HepG2 (cell line): ENCODE measurements at regions not wholly inside any gene's neighbourhood (a gene's known extent, or its start where the extent isn't known, plus 50 kb on each side); places are given as distances from the start of the nearest gene placed in this dataset.

Experiments
- ATAC-seq: fragments of 200-7000 bp; cut with Tn5 transposase; 3 replicates; pipeline ENCODE4 v1.9.1; 2020; ENCODE audit warnings: mild to moderate bottlenecking, moderate library complexity
- BruUV-seq: library from RNA; stranded (reverse); fragments of 400-500 nt; replicated peaks from 2 replicates; lab custom pipeline; 2021; lab: Mats Ljungman, UMichigan
- CTCF ChIA-PET: fragments of 300-600 bp; formaldehyde crosslinking; extraction: SDS; loops from one replicate; lab custom pipeline; 2021; ENCODE audit warnings: low total read pairs, inconsistent platforms, low intra/inter-chr PET ratio; lab: Yijun Ruan, JAX
- POLR2A ChIA-PET: fragments of 350-600 bp; sonication (Branson Sonifier 250); formaldehyde crosslinking; loops from one replicate; lab custom pipeline; 2020; ENCODE audit warnings: antibody characterized with exemption, inconsistent platforms; lab: Yijun Ruan, JAX
- DNase-seq: peaks from one replicate; pipeline ENCODE4 v3.0.0-alpha.2; 2015; ENCODE audit warnings: low spot score
- FAIRE-seq: peaks from 3 replicates; lab custom pipeline; 2011; peaks lifted over from hg19 to GRCh38; lab: Jason Lieb, UNC
- H2AFZ ChIP-seq: one replicate; pipeline ENCODE4 v1.6.1; 2011; ENCODE audit warnings: low read length, inconsistent platforms
- H3K27ac ChIP-seq: fragments of 300-600 bp; 3 replicates; pipeline ENCODE4 v1.8.0; 2011; ENCODE audit warnings: mixed run types, mild to moderate bottlenecking, mixed read lengths, low read length, inconsistent platforms; ENCODE audit not compliant: insufficient read depth; ENCODE audit errors: extremely low read length
- H3K27me3 ChIP-seq, 2 experiments: fragments of 200-600 bp in 1 of 2; 2 replicates in 1 of 2; 3 replicates in 1 of 2; pipeline versions ENCODE4 v1.6.0 to v1.8.0; 2011; ENCODE audit warnings: low read length in 2 of 2, mild to moderate bottlenecking in 2 of 2, moderate library complexity in 2 of 2, inconsistent platforms in 1 of 2; ENCODE audit not compliant: insufficient read depth in 2 of 2, control insufficient read depth in 1 of 2
- H3K36me3 ChIP-seq, 2 experiments: fragments of 200-600 bp in 1 of 2; replicated peaks in 1 of 2; 2 replicates in 1 of 2; 3 replicates in 1 of 2; pipeline versions ENCODE4 v1.5.1 to v1.8.0; 2011; ENCODE audit warnings: low read length in 2 of 2, inconsistent platforms in 1 of 2; ENCODE audit not compliant: insufficient read depth in 2 of 2, control insufficient read depth in 1 of 2
- H3K4me1 ChIP-seq: 2 replicates; pipeline ENCODE4 v1.5.1; 2012; ENCODE audit warnings: low read length, inconsistent platforms; ENCODE audit not compliant: insufficient read depth
- H3K4me2 ChIP-seq: 2 replicates; pipeline ENCODE4 v1.6.0; 2011; ENCODE audit warnings: low read depth, low read length, inconsistent platforms
- H3K4me3 ChIP-seq, 3 experiments: fragments of 200-600 bp in 1 of 3; sonication (generic), shearing (Covaris generic) in 1 of 3; replicated peaks in 1 of 3; 2 replicates each; pipeline ENCODE4 v1.5.1; 2011 to 2016; ENCODE audit warnings: low read length in 3 of 3, inconsistent platforms in 2 of 3, low read depth in 2 of 3, mild to moderate bottlenecking in 2 of 3, control low read depth in 1 of 3, mixed read lengths in 1 of 3; ENCODE audit not compliant: insufficient read depth in 1 of 3
- H3K79me2 ChIP-seq: one replicate; pipeline ENCODE4 v1.6.1; 2011; ENCODE audit warnings: low read length, inconsistent platforms; ENCODE audit not compliant: insufficient read depth
- H3K9ac ChIP-seq: 2 replicates; pipeline ENCODE4 v1.6.0; 2011; ENCODE audit warnings: mild to moderate bottlenecking, low read depth, low read length, inconsistent platforms; ENCODE audit not compliant: insufficient read depth
- H3K9me3 ChIP-seq: 2 replicates; pipeline ENCODE4 v1.5.1; 2012; ENCODE audit warnings: mild to moderate bottlenecking, low read length
- H4K20me1 ChIP-seq: 2 replicates; pipeline ENCODE4 v1.6.0; 2011; ENCODE audit warnings: inconsistent platforms, mild to moderate bottlenecking, low read length, moderate library complexity; ENCODE audit not compliant: insufficient read depth
- HOXA5 ChIP-seq: sonication (generic); formaldehyde crosslinking; IDR thresholded peaks from 2 replicates; pipeline ENCODE4 v1.4.0; 2020; ENCODE audit warnings: missing genetic modification reagents
- KDM4B ChIP-seq: sonication (generic); formaldehyde crosslinking; IDR thresholded peaks from 2 replicates; pipeline ENCODE4 v1.4.0; 2020; ENCODE audit warnings: missing genetic modification reagents
- SMARCC2 ChIP-seq: fragments of 450-650 bp; IDR thresholded peaks from 2 replicates; pipeline ENCODE4 v1.6.1; 2017; ENCODE audit warnings: antibody characterized with exemption, mild to moderate bottlenecking
- SNAI1 ChIP-seq: sonication (generic); formaldehyde crosslinking; IDR thresholded peaks from 2 replicates; pipeline ENCODE4 v1.5.0; 2020; ENCODE audit warnings: mild to moderate bottlenecking, missing genetic modification reagents, borderline replicate concordance
- SOX6 ChIP-seq, 2 experiments: fragments of 450-650 bp in 1 of 2; sonication (generic) in 1 of 2; formaldehyde crosslinking in 1 of 2; IDR thresholded peaks; 2 replicates each; pipeline versions ENCODE4 v1.4.0 to v1.6.1; 2017 to 2020; ENCODE audit warnings: antibody characterized with exemption in 1 of 2, mild to moderate bottlenecking in 1 of 2, missing genetic modification reagents in 1 of 2
- ZBTB3 ChIP-seq: sonication (generic); formaldehyde crosslinking; IDR thresholded peaks from 2 replicates; pipeline ENCODE4 v1.4.0; 2020; ENCODE audit warnings: low read depth, mild to moderate bottlenecking, moderate library complexity, missing genetic modification reagents, borderline replicate concordance
- ZC3H4 ChIP-seq: sonication (generic); formaldehyde crosslinking; IDR thresholded peaks from 2 replicates; pipeline ENCODE4 v1.4.0; 2020; ENCODE audit warnings: missing genetic modification reagents, borderline replicate concordance
- ZNF335 ChIP-seq: sonication (generic); formaldehyde crosslinking; IDR thresholded peaks from 2 replicates; pipeline ENCODE4 v1.4.0; 2020; ENCODE audit warnings: missing genetic modification reagents
- WGBS: methylation state at CpG from one replicate; pipeline ENCODE4 v1.1.6; 2017; ENCODE audit warnings: low lambda C conversion rate; 5-methylcytosine and 5-hydroxymethylcytosine counted together
- in situ Hi-C: cut with HindIII; loops from 2 replicates; pipeline ENCODE4 v1.10.0; 2017; ENCODE audit warnings: low pct_unique_long_range_greater_than_20kb; ENCODE audit not compliant: extremely low pct_ligation_motif_present
- intact Hi-C: fragments of 100-400 bp; cut with micrococcal nuclease; formaldehyde crosslinking; loops from one replicate; pipeline ENCODE4 v1.10.0; 2022; ENCODE audit not compliant: unreplicated experiment
- TF ChIP-seq, protein P1 (sequence below): sonication (generic); formaldehyde crosslinking; IDR thresholded peaks from 2 replicates; pipeline ENCODE4 v1.4.0; 2020; ENCODE audit warnings: missing genetic modification reagents, borderline replicate concordance
- TF ChIP-seq, protein P2 (sequence below): IDR thresholded peaks from 2 replicates; pipeline ENCODE4 v1.6.1; 2018; ENCODE audit warnings: missing genetic modification reagents
- TF ChIP-seq, protein P3 (sequence below): IDR thresholded peaks from 2 replicates; pipeline ENCODE4 v1.6.1; 2016; ENCODE audit warnings: mild to moderate bottlenecking, missing biosample characterization, missing genetic modification reagents
- TF ChIP-seq, protein P4 (sequence below): sonication (generic); formaldehyde crosslinking; IDR thresholded peaks from 2 replicates; pipeline ENCODE4 v1.5.0; 2020; ENCODE audit warnings: missing genetic modification reagents

DNA sequence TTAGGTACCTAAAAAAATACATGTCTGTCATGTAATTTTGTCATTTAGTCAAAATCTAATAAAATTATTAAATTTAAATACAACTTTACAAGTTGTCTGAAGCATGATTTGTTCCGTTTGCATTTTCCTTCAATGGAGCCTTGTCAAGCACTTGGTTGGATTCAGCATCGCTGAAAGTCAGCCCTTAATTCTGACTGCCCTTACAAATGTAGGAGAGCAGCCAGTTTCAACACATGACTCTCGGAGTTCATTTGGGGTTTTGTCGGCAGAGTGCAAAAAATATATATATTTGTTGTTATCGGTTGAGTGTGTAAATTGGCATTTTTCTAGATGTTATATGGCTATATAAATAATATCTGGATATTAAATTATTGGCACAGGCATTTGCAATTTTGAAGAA is 180.6 kb downstream of the RPS12 start:
- TF ChIP-seq SMARCC2 = no peak
- TF ChIP-seq, protein P1, sequence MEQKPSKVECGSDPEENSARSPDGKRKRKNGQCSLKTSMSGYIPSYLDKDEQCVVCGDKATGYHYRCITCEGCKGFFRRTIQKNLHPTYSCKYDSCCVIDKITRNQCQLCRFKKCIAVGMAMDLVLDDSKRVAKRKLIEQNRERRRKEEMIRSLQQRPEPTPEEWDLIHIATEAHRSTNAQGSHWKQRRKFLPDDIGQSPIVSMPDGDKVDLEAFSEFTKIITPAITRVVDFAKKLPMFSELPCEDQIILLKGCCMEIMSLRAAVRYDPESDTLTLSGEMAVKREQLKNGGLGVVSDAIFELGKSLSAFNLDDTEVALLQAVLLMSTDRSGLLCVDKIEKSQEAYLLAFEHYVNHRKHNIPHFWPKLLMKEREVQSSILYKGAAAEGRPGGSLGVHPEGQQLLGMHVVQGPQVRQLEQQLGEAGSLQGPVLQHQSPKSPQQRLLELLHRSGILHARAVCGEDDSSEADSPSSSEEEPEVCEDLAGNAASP (CRISPR knock-in tag) = no peak
- TF ChIP-seq HOXA5 (CRISPR knock-in tag) = no peak
- TF ChIP-seq SOX6 (IDR thresholded peaks at IDR 0.05) = no peak
- TF ChIP-seq SOX6 (CRISPR knock-in tag; IDR thresholded peaks at IDR 0.05) = no peak
- H3K4me2 ChIP-seq = no peak overlapping the region
- BruUV-seq = no TSS peak

DNA sequence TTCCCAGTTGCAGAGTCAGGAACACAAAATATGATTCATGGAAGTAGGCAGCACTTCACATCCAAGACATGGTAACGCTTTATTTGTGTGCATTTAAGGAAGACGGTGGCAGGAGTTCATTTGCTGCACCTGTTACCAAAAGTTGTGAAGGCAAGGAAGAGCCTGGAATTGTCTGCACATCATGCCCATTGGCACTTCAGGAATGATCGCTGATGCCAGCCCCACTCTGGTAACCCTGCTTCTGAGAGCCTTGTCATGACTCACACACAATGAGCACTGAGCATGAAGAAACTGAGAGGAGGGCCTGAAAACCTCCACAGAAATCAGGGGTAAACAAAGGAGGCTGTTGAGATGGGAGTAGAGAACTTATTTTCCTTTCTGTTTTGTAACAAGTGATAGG is 181.1 kb downstream of the RPS12 start:
- FAIRE-seq (no peak), ATAC-seq (no peak), DNase-seq (no peak)
- Histone ChIP-seq H3K4me1 (peaks cover 7% of the 10 kb centered on the region), H3K9me3 (no peaks in the 10 kb centered on the region), H3K36me3 (no peaks in the 10 kb centered on the region), H4K20me1 (no peaks in the 10 kb centered on the region), H3K4me3 (no peak overlapping the region), H3K9ac (no peak overlapping the region), H3K79me2 (no peaks in the 10 kb centered on the region), H3K27ac (no peak overlapping the region), H3K27me3 (no peaks in the 10 kb centered on the region), H3K4me2 (no peak overlapping the region), H2AFZ (no peak overlapping the region)
- CTCF ChIA-PET = no interaction called here
- POLR2A ChIA-PET = no interaction called here
- TF ChIP-seq ZNF335 (CRISPR knock-in tag) (no peak), KDM4B (CRISPR knock-in tag) (no peak), ZBTB3 (CRISPR knock-in tag) (no peak), ZC3H4 (CRISPR knock-in tag) (no peak), SNAI1 (no peak)
- TF ChIP-seq, protein P2, sequence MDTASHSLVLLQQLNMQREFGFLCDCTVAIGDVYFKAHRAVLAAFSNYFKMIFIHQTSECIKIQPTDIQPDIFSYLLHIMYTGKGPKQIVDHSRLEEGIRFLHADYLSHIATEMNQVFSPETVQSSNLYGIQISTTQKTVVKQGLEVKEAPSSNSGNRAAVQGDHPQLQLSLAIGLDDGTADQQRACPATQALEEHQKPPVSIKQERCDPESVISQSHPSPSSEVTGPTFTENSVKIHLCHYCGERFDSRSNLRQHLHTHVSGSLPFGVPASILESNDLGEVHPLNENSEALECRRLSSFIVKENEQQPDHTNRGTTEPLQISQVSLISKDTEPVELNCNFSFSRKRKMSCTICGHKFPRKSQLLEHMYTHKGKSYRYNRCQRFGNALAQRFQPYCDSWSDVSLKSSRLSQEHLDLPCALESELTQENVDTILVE (CRISPR knock-in tag) = no peak
- TF ChIP-seq, protein P3, sequence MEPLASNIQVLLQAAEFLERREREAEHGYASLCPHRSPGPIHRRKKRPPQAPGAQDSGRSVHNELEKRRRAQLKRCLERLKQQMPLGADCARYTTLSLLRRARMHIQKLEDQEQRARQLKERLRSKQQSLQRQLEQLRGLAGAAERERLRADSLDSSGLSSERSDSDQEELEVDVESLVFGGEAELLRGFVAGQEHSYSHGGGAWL (CRISPR knock-in tag) = no peak
- TF ChIP-seq, protein P4, sequence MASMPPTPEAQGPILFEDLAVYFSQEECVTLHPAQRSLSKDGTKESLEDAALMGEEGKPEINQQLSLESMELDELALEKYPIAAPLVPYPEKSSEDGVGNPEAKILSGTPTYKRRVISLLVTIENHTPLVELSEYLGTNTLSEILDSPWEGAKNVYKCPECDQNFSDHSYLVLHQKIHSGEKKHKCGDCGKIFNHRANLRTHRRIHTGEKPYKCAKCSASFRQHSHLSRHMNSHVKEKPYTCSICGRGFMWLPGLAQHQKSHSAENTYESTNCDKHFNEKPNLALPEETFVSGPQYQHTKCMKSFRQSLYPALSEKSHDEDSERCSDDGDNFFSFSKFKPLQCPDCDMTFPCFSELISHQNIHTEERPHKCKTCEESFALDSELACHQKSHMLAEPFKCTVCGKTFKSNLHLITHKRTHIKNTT (CRISPR knock-in tag) = no peak
- in situ Hi-C loops = no loop called here
- 15% methylated on average over 3 of the region's 3 CpGs for WGBS
- intact Hi-C loops = no loop called here
- BruUV-seq = no TSS peak

More for the DNA sequence above, 180.6 kb downstream of the RPS12 start:
- ChIA-PET POLR2A (no interaction called here), CTCF (no interaction called here)
- Histone ChIP-seq H3K27me3 (no peaks in the 10 kb centered on the region), H3K4me1 (peaks cover 7% of the 10 kb centered on the region), H3K79me2 (no peaks in the 10 kb centered on the region), H3K9me3 (no peaks in the 10 kb centered on the region), H4K20me1 (no peaks in the 10 kb centered on the region), H3K4me3 (no peak overlapping the region), H2AFZ (no peak overlapping the region), H3K9ac (no peak overlapping the region), H3K27ac (no peak overlapping the region), H3K36me3 (no peaks in the 10 kb centered on the region)
- in situ Hi-C loops (no loop called here), intact Hi-C loops (no loop called here)
- WGBS = 39% methylated on average over 5 of the region's 5 CpGs
- ATAC-seq (no peak), FAIRE-seq (no peak), DNase-seq (no peak)
